ENCODE measurements at regions not wholly inside any gene's neighbourhood (a gene's known extent, or its start where the extent isn't known, plus 50 kb on each side); places are given as distances from the start of the nearest gene placed in this dataset.

DNA sequence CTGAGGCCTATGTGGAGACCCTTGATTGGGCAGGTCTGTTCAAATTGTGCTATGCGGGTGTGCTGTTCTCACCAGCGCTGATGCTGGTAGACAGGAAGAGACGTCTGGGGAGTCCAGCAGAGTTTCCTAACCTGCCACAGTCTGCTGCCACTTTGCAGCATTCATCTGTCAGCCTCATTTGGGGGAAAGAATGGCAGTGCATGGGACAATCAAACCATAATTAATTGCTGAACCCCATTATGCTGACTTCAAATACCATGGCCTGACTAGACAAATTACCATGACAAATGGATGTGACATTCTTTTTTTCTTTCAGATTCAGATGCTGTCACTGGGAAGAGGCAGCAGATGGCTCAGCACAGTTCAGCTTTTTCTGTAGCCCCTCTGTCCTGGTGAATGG is 171.4 kb upstream of the SYNDIG1 start:
- no peaks in the 10 kb centered on the region for H3K9me3 ChIP-seq
- H3K36me3 ChIP-seq (ENCODE audit: insufficient read depth in 1 of 2, low read depth in 1 of 2) = no peaks in the 10 kb centered on the region
- intact Hi-C loops (cut with DNase I) = loop anchor here in 1 of 2 donors (10.0 kb wide), 1 partner anchor 63 kb away; no protein-coding TSS in a partner anchor
- no peak overlapping the region for H3K27ac ChIP-seq
- WGBS, 3 donors = 53 to 77% (median 63%) methylated on average over 3 of the region's 3 CpGs
- H3K4me3 ChIP-seq = no peak overlapping the region
- H3K27me3 ChIP-seq (ENCODE audit: insufficient read depth in 3 of 3, low read length in 2 of 3) = no peaks in the 10 kb centered on the region
- no peak for ATAC-seq
- no peaks in the 10 kb centered on the region for H3K4me1 ChIP-seq
- no peak for DNase-seq
- TF ChIP-seq, protein P1, sequence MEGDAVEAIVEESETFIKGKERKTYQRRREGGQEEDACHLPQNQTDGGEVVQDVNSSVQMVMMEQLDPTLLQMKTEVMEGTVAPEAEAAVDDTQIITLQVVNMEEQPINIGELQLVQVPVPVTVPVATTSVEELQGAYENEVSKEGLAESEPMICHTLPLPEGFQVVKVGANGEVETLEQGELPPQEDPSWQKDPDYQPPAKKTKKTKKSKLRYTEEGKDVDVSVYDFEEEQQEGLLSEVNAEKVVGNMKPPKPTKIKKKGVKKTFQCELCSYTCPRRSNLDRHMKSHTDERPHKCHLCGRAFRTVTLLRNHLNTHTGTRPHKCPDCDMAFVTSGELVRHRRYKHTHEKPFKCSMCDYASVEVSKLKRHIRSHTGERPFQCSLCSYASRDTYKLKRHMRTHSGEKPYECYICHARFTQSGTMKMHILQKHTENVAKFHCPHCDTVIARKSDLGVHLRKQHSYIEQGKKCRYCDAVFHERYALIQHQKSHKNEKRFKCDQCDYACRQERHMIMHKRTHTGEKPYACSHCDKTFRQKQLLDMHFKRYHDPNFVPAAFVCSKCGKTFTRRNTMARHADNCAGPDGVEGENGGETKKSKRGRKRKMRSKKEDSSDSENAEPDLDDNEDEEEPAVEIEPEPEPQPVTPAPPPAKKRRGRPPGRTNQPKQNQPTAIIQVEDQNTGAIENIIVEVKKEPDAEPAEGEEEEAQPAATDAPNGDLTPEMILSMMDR (IDR thresholded peaks at IDR 0.05) = no peak

GRCh38 chr20:24296477-24297261 is 172.8 kb upstream of the SYNDIG1 start:
- intact Hi-C loops (cut with DNase I) = loop anchor here in 1 of 2 donors (10.0 kb wide), 1 partner anchor 62 kb away; no protein-coding TSS in a partner anchor
- ATAC-seq = no peak
- no peak for DNase-seq
- no peaks in the 10 kb centered on the region for H3K4me1 ChIP-seq
- no peaks in the 10 kb centered on the region for H3K27me3 ChIP-seq (ENCODE audit: insufficient read depth in 3 of 3, low read length in 2 of 3)
- 60 to 65% (median 62%) methylated on average over 6 of the region's 6 CpGs for whole genome bisulfite sequencing, 3 donors
- no peaks in the 10 kb centered on the region for H3K9me3 ChIP-seq
- TF ChIP-seq, protein P1 (IDR thresholded peaks at IDR 0.05) = no peak
- H3K4me3 ChIP-seq = no peak overlapping the region
- H3K36me3 ChIP-seq (ENCODE audit: insufficient read depth in 1 of 2, low read depth in 1 of 2) = no peaks in the 10 kb centered on the region
- no peak overlapping the region for H3K27ac ChIP-seq

- ATAC-seq (no peak), DNase-seq (no peak)
- TF ChIP-seq, protein P1 (IDR thresholded peaks at IDR 0.05) = no peak
- Histone ChIP-seq H3K4me1 (no peaks in the 10 kb centered on the region), H3K4me3 (no peak overlapping the region), H3K27me3 (ENCODE audit: insufficient read depth in 3 of 3, low read length in 2 of 3) (no peaks in the 10 kb centered on the region), H3K27ac (no peak overlapping the region), H3K36me3 (ENCODE audit: insufficient read depth in 1 of 2, low read depth in 1 of 2) (no peaks in the 10 kb centered on the region), H3K9me3 (no peaks in the 10 kb centered on the region)
- 63 to 78% (median 72%) methylated on average over 3 of the region's 3 CpGs for WGBS, 3 donors
- intact Hi-C loops (cut with DNase I) = loop anchor here (5.0 to 10.0 kb wide), 2 partner anchors 56 to 1431 kb away; no protein-coding TSS in a partner anchor
Observed at GRCh38 chr20:24291014-24291413, 178.4 kb upstream of the SYNDIG1 start.

DNA sequence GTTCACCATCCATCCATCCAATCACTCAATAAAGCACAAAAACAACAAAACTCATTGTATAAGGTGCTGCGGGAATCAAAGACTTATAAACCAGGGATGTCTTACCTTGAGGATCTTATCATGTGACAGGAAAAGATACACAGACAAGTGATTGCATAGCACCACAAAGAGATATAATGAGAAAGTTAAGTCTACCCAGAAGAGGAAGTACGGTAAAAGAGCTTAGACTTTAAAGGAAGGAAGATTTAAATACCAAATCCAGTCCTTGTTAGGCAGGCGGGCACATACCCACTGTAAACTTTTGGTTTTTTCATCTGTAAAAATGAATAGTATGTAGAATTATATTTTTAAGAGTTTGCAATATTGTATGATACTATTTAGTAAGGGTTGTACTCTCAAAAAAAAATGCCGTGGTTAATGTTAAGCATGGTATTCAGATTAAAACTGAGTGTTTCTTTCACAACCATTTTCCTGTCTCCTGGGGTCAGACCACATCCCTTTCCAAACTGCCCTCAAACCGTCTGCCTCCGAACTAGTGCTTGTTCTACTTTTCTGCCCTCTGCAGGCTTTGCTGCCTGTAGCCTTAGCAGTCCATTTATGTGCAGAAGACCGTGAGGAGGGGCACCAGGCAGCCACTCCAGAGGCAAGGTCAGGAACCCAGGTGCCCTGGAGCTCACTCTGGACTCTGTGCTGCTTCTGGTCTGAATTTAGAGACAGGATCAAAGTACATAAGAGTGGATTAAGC is 179.5 kb upstream of the SYNDIG1 start:
- DNase-seq = no peak
- intact Hi-C loops (cut with DNase I) = loop anchor here (5.0 to 10.0 kb wide), 2 partner anchors 55 to 1432 kb away; no protein-coding TSS in a partner anchor

More for the DNA sequence above, 179.5 kb upstream of the SYNDIG1 start:
- TF ChIP-seq, protein P1 (IDR thresholded peaks at IDR 0.05) = no peak
- no peak overlapping the region for H3K4me3 ChIP-seq
- H3K4me1 ChIP-seq = no peaks in the 10 kb centered on the region
- no peak for ATAC-seq
- 49 to 54% (median 51%) methylated on average over 7 of the region's 7 CpGs for WGBS, 3 donors
- H3K9me3 ChIP-seq = no peaks in the 10 kb centered on the region
- no peak overlapping the region for H3K27ac ChIP-seq
- H3K27me3 ChIP-seq (ENCODE audit: insufficient read depth in 3 of 3, low read length in 2 of 3) = no peaks in the 10 kb centered on the region
- no peaks in the 10 kb centered on the region for H3K36me3 ChIP-seq (ENCODE audit: insufficient read depth in 1 of 2, low read depth in 1 of 2)
